ENCODE measurements at regions not wholly inside any gene's neighbourhood (a gene's known extent, or its start where the extent isn't known, plus 50 kb on each side); places are given as distances from the start of the nearest gene placed in this dataset.

DNA sequence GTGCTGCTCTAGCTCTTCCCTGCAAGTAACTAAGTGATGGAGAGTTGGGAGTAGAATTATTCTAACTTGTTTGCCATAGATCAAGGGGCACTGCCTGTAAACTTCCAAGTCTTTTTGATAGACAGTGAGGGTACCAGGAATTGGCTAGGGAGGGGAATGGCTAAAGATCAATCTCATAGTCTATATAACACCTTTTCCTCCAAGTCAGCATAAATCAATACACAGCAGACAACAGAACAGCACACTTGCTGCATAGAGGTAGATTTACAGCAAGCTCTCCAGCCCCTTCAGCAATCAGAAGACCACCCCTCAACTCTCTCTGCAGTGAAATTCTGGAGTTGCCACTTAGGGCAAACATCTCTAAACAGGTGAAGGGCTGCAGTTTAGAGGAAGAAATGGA lies 643.5 kb upstream of the KLF4 start:
- TF ChIP-seq, protein P1, sequence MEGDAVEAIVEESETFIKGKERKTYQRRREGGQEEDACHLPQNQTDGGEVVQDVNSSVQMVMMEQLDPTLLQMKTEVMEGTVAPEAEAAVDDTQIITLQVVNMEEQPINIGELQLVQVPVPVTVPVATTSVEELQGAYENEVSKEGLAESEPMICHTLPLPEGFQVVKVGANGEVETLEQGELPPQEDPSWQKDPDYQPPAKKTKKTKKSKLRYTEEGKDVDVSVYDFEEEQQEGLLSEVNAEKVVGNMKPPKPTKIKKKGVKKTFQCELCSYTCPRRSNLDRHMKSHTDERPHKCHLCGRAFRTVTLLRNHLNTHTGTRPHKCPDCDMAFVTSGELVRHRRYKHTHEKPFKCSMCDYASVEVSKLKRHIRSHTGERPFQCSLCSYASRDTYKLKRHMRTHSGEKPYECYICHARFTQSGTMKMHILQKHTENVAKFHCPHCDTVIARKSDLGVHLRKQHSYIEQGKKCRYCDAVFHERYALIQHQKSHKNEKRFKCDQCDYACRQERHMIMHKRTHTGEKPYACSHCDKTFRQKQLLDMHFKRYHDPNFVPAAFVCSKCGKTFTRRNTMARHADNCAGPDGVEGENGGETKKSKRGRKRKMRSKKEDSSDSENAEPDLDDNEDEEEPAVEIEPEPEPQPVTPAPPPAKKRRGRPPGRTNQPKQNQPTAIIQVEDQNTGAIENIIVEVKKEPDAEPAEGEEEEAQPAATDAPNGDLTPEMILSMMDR (IDR thresholded peaks at IDR 0.05; ENCODE audit: low read depth, low read length, poor library complexity, severe bottlenecking) = no peak
- TF ChIP-seq EZH2phosphoT487 (IDR thresholded peaks at IDR 0.05; ENCODE audit: borderline replicate concordance, low read length) = no peak
